Gastroesophageal sphincter (tissue), 4 donors: ENCODE measurements at regions not wholly inside any gene's neighbourhood (a gene's known extent, or its start where the extent isn't known, plus 50 kb on each side); places are given as distances from the start of the nearest gene placed in this dataset.

ENCODE experiments used
- ATAC-seq: fragments of 150-250 bp; one replicate; pipeline ENCODE4 v1.9.1; 2016; ENCODE audit warnings: mild to moderate bottlenecking, moderate library complexity
- H3K27ac ChIP-seq, 4 donors: fragments of 200-600 bp; sonication (generic) in 3 of 4; 1 replicate in 3 of 4; 2 replicates in 1 of 4; pipeline ENCODE4 v1.5.1; 2016 to 2019
- H3K27me3 ChIP-seq: fragments of 200-600 bp; sonication (generic); one replicate; pipeline ENCODE4 v1.5.1; 2019
- H3K36me3 ChIP-seq, 2 donors: fragments of 200-600 bp; sonication (generic); one replicate each; pipeline ENCODE4 v1.5.1; 2019; ENCODE audit warnings: control low read depth in 1 of 2
- H3K4me1 ChIP-seq, 3 donors: fragments of 200-600 bp; sonication (generic); 1 replicate in 2 of 3; 2 replicates in 1 of 3; pipeline ENCODE4 v1.5.1; 2016 to 2019; ENCODE audit warnings: control low read depth in 2 of 3
- H3K4me3 ChIP-seq, 2 donors: fragments of 200-600 bp; sonication (generic); one replicate each; pipeline ENCODE4 v1.5.1; 2019; ENCODE audit warnings: mild to moderate bottlenecking in 1 of 2, moderate library complexity in 1 of 2
- H3K9me3 ChIP-seq, 3 donors: fragments of 200-600 bp; sonication (generic); one replicate each; pipeline ENCODE4 v1.5.1; 2017 to 2019; ENCODE audit warnings: control low read depth in 2 of 3
- CTCF ChIP-seq, 4 experiments: fragments of 200-600 bp in 2 of 4; fragments of 450-650 bp in 2 of 4; sonication (generic) in 1 of 4; IDR thresholded peaks; one replicate each; pipeline ENCODE4 v1.5.1; 2017 to 2019; ENCODE audit warnings: antibody characterized with exemption in 4 of 4, mild to moderate bottlenecking in 2 of 4, moderate library complexity in 2 of 4
- EP300 ChIP-seq: sonication (generic); formaldehyde crosslinking; IDR thresholded peaks from one replicate; pipeline ENCODE4 v1.6.1; 2017; ENCODE audit warnings: antibody characterized with exemption, mild to moderate bottlenecking
- POLR2A ChIP-seq, 2 donors: fragments of 450-650 bp; IDR thresholded peaks; one replicate each; pipeline ENCODE4 v1.6.1; 2017; ENCODE audit warnings: antibody characterized with exemption in 2 of 2, mild to moderate bottlenecking in 2 of 2, moderate library complexity in 1 of 2
- POLR2AphosphoS5 ChIP-seq: sonication (generic); formaldehyde crosslinking; IDR thresholded peaks from one replicate; pipeline ENCODE4 v1.6.1; 2017; ENCODE audit warnings: antibody characterized with exemption
- WGBS, 2 donors: methylation state at CpG; one replicate each; pipeline ENCODE4 v1.1.5; 2018; ENCODE audit warnings: low coverage in 1 of 2; 5-methylcytosine and 5-hydroxymethylcytosine counted together

GRCh38 chr6:14499841-14500240 is 382.3 kb downstream of the CD83 start:
- no peak for ATAC-seq
- WGBS, 2 donors = 50% methylated on average over 10 of the region's 10 CpGs; no CpG with 5 or more reads in 1 of the 2 donors
- Histone ChIP-seq H3K4me1 (no peaks in the 10 kb centered on the region), H3K9me3 (no peaks in the 10 kb centered on the region), H3K27me3 (no peaks in the 10 kb centered on the region), H3K36me3 (no peaks in the 10 kb centered on the region), H3K27ac (no peak overlapping the region), H3K4me3 (no peak overlapping the region)
- TF ChIP-seq POLR2AphosphoS5 (no peak), CTCF (IDR thresholded peaks at IDR 0.05) (no peak), EP300 (no peak), POLR2A (IDR thresholded peaks at IDR 0.05) (no peak)

- Histone ChIP-seq H3K36me3 (no peaks in the 10 kb centered on the region), H3K9me3 (no peaks in the 10 kb centered on the region), H3K27me3 (no peaks in the 10 kb centered on the region), H3K27ac (no peak overlapping the region), H3K4me3 (no peak overlapping the region), H3K4me1 (no peaks in the 10 kb centered on the region)
- no peak for TF ChIP-seq CTCF (IDR thresholded peaks at IDR 0.05)
- TF ChIP-seq POLR2A (IDR thresholded peaks at IDR 0.05) = no peak
- no peak for TF ChIP-seq POLR2AphosphoS5
- TF ChIP-seq EP300 = no peak
- ATAC-seq = no peak
- 100% methylated on average over 2 of the region's 2 CpGs for WGBS, 2 donors
Observed at GRCh38 chr6:14500809-14501208, 383.2 kb downstream of the CD83 start.

GRCh38 chr6:14501240-14501639 is 383.7 kb downstream of the CD83 start:
- no peak for ATAC-seq
- WGBS, 2 donors = 90 to 94% methylated on average over 7 of the region's 7 CpGs
- TF ChIP-seq POLR2AphosphoS5 (peak; percentile 55), EP300 (no peak)
- no peaks in the 10 kb centered on the region for H3K9me3 ChIP-seq
- no peaks in the 10 kb centered on the region for H3K27me3 ChIP-seq
- H3K36me3 ChIP-seq = no peaks in the 10 kb centered on the region
- no peak overlapping the region for H3K27ac ChIP-seq
- no peak overlapping the region for H3K4me3 ChIP-seq
- no peaks in the 10 kb centered on the region for H3K4me1 ChIP-seq

GRCh38 chr6:14501914-14502313 is 384.3 kb downstream of the CD83 start:
- TF ChIP-seq POLR2AphosphoS5 (no peak), EP300 (no peak), CTCF (IDR thresholded peaks at IDR 0.05) (no peak), POLR2A (IDR thresholded peaks at IDR 0.05) (no peak)
- Histone ChIP-seq H3K9me3 (no peaks in the 10 kb centered on the region), H3K4me1 (no peaks in the 10 kb centered on the region), H3K36me3 (no peaks in the 10 kb centered on the region), H3K27me3 (no peaks in the 10 kb centered on the region), H3K27ac (no peak overlapping the region), H3K4me3 (no peak overlapping the region)
- WGBS, 2 donors = 67 to 100% methylated on average over 1 to 4 of the region's 5 CpGs
- no peak for ATAC-seq

DNA sequence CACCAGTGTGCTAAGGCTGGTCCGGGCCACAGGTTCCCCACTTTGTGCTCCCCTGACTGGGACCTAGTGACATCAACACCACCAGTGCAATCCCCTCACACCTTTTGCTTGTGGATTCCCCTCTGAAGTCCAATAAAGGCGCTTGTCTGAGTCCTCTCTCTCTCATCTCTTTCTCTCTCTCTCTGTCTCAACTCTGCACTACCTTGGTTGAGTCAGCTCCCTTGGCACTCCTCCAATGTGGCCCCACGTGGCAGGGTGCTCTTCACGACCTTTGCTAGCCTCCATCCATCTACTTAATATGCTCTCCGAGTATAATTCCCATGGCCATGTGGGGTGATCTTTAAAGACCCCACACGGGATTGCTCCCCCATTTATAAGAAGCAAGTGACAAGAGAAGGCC is 385.0 kb downstream of the CD83 start:
- H3K4me3 ChIP-seq = no peak overlapping the region
- H3K4me1 ChIP-seq = no peaks in the 10 kb centered on the region
- ATAC-seq = no peak
- H3K27ac ChIP-seq = no peak overlapping the region
- no peaks in the 10 kb centered on the region for H3K36me3 ChIP-seq
- WGBS, 2 donors = 67 to 100% methylated on average over 1 to 3 of the region's 6 CpGs
- no peak for TF ChIP-seq CTCF (IDR thresholded peaks at IDR 0.05)
- TF ChIP-seq POLR2AphosphoS5 = no peak
- no peak for TF ChIP-seq EP300
- no peak for TF ChIP-seq POLR2A (IDR thresholded peaks at IDR 0.05)
- no peaks in the 10 kb centered on the region for H3K9me3 ChIP-seq
- no peaks in the 10 kb centered on the region for H3K27me3 ChIP-seq

DNA sequence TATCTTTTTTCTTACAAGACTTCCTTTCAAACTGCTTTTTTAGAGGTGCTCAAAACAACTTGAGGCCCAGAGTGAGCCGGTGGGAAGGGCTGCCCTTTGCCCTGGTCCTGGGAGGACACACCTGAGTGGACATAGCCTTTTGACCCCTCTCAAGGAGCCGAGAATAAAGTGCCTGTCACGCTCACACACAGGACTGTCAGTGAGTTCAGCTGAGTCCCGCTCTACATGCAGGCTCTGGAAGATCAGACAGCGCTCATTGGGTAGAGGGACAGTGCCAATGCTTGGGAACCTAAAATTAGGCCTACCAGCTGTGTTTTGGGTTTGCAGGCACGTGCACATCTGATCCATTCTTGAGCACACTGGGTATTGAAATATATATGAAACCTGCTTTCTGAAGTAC is 387.8 kb downstream of the CD83 start:
- 89 to 97% methylated on average over 4 to 6 of the region's 6 CpGs for WGBS, 2 donors
- H3K27me3 ChIP-seq = no peaks in the 10 kb centered on the region
- no peak for ATAC-seq

More for the DNA sequence above, 387.8 kb downstream of the CD83 start:
- Histone ChIP-seq H3K4me3 (no peak overlapping the region), H3K9me3 (no peaks in the 10 kb centered on the region), H3K4me1 (no peaks in the 10 kb centered on the region), H3K27ac (no peak overlapping the region), H3K36me3 (no peaks in the 10 kb centered on the region)
- TF ChIP-seq EP300 (no peak), POLR2A (IDR thresholded peaks at IDR 0.05) (no peak), CTCF (IDR thresholded peaks at IDR 0.05) (no peak), POLR2AphosphoS5 (no peak)
